ENCODE measurements at regions not wholly inside any gene's neighbourhood (a gene's known extent, or its start where the extent isn't known, plus 50 kb on each side); places are given as distances from the start of the nearest gene placed in this dataset.

DNA sequence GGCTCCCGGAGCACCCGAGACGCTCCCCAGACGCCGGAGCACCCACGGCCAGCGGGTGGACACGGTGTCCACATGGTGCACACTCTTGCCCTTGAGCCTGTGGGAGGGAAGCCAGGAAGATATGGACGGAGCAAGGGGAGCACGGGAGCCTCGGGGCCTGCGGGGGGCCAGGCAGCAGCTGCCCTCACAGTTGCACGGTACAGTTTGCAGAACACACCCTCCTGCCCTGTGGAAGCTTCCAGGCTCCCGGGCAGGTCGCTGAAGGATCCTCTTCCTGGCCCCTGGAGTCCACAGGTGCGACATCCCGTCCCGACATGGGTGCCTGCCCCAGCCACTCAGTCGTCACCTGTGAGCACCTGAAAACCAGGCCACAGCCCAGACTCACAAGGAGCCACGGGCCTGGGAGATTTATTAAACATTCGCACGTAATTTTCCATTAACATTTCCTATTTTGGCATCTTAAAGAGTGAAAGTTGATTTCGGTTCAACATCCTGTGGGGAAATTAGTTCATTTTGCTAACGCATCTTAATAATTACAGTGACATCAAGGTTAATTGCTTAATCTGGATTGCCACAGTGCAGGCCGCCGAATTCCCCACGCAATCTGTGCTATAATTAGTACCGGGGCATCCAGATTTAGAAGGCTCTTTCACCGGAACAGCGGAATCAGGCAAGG lies 253.3 kb downstream of the BRD1 start:
- no peaks in the 10 kb centered on the region for H3K27me3 ChIP-seq (ENCODE audit: insufficient read depth, poor library complexity, severe bottlenecking)
- TF ChIP-seq, protein P1, sequence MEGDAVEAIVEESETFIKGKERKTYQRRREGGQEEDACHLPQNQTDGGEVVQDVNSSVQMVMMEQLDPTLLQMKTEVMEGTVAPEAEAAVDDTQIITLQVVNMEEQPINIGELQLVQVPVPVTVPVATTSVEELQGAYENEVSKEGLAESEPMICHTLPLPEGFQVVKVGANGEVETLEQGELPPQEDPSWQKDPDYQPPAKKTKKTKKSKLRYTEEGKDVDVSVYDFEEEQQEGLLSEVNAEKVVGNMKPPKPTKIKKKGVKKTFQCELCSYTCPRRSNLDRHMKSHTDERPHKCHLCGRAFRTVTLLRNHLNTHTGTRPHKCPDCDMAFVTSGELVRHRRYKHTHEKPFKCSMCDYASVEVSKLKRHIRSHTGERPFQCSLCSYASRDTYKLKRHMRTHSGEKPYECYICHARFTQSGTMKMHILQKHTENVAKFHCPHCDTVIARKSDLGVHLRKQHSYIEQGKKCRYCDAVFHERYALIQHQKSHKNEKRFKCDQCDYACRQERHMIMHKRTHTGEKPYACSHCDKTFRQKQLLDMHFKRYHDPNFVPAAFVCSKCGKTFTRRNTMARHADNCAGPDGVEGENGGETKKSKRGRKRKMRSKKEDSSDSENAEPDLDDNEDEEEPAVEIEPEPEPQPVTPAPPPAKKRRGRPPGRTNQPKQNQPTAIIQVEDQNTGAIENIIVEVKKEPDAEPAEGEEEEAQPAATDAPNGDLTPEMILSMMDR (IDR thresholded peaks at IDR 0.05; ENCODE audit: poor library complexity, severe bottlenecking) = no peak
- no peaks in the 10 kb centered on the region for H3K9me3 ChIP-seq (ENCODE audit: severe bottlenecking)
- ATAC-seq (ENCODE audit: low read depth) (no peak), DNase-seq (ENCODE audit: low spot score) (no peak)
- H3K4me1 ChIP-seq (ENCODE audit: insufficient read depth, poor library complexity, severe bottlenecking) = no peaks in the 10 kb centered on the region
- no peak overlapping the region for H3K27ac ChIP-seq (ENCODE audit: poor library complexity, severe bottlenecking)
- no peak overlapping the region for H3K4me3 ChIP-seq (ENCODE audit: severe bottlenecking)
- H3K36me3 ChIP-seq (ENCODE audit: low read depth) = no peaks in the 10 kb centered on the region

DNA sequence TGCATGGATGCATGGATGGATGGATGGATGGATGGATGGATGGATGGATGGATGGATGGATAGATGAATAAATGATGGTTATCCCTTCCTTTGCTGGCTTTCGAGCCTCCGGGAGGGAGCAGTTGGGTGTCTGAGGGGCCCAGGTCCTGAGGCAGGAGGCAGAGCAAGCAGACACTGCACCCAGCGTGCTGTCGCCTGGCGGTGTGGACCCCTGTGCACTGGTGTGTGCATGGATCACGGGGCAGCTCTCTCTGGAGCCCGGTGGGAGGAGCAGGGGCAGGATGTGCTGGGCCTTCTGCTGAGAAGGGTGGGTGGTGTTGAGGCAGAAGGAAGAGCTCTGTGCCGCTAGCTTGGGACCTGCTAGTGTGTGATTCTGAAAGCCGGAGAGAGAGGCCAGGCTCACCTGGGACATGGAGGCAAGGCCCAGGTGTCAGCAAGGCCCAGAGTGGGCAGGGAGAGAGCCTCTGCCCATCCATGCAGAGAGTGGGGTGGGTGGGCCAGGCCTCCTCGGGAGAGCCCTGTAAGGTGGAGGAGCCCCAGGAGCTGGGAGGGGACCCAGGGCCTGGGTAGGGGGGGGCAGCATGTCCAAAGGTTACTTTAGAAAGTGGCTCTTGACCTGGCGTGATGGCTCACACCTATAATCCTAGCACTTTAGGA lies 254.4 kb downstream of the BRD1 start:
- no peak for ATAC-seq (ENCODE audit: low read depth)

DNA sequence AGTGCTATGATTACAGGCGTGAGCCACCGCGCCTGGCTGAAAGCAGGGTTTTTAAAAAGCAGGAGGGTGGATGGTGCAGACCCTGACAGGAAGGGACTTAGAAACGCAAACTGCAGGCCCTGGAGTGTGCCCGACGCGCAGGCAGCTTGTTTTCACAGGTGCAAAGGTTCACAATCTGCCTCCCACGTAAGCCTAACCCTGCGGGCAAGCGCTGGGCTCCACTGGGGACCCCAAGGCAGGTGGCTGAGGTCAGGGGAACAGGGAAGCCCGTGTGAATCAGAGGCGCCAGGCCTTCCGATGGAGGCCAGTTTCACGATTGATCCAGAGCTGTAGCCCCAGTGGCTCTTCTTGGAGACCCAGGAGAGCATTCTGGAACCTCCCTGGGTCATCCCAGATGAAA lies 256.3 kb downstream of the BRD1 start:
- ATAC-seq (ENCODE audit: low read depth) = no peak
- Histone ChIP-seq H3K36me3 (ENCODE audit: low read depth) (no peaks in the 10 kb centered on the region), H3K4me1 (ENCODE audit: insufficient read depth, poor library complexity, severe bottlenecking) (no peaks in the 10 kb centered on the region), H3K27me3 (ENCODE audit: insufficient read depth, poor library complexity, severe bottlenecking) (no peaks in the 10 kb centered on the region), H3K4me3 (ENCODE audit: severe bottlenecking) (no peak overlapping the region), H3K9me3 (ENCODE audit: severe bottlenecking) (no peaks in the 10 kb centered on the region), H3K27ac (ENCODE audit: poor library complexity, severe bottlenecking) (no peak overlapping the region)
- no peak for DNase-seq (ENCODE audit: low spot score)
- TF ChIP-seq, protein P1 (IDR thresholded peaks at IDR 0.05; ENCODE audit: poor library complexity, severe bottlenecking) = no peak

More for the DNA sequence above, 254.4 kb downstream of the BRD1 start:
- no peak for DNase-seq (ENCODE audit: low spot score)
- TF ChIP-seq, protein P1 (IDR thresholded peaks at IDR 0.05; ENCODE audit: poor library complexity, severe bottlenecking) = no peak
- Histone ChIP-seq H3K9me3 (ENCODE audit: severe bottlenecking) (no peaks in the 10 kb centered on the region), H3K36me3 (ENCODE audit: low read depth) (no peaks in the 10 kb centered on the region), H3K4me3 (ENCODE audit: severe bottlenecking) (no peak overlapping the region), H3K27me3 (ENCODE audit: insufficient read depth, poor library complexity, severe bottlenecking) (no peaks in the 10 kb centered on the region), H3K4me1 (ENCODE audit: insufficient read depth, poor library complexity, severe bottlenecking) (no peaks in the 10 kb centered on the region), H3K27ac (ENCODE audit: poor library complexity, severe bottlenecking) (no peak overlapping the region)

DNA sequence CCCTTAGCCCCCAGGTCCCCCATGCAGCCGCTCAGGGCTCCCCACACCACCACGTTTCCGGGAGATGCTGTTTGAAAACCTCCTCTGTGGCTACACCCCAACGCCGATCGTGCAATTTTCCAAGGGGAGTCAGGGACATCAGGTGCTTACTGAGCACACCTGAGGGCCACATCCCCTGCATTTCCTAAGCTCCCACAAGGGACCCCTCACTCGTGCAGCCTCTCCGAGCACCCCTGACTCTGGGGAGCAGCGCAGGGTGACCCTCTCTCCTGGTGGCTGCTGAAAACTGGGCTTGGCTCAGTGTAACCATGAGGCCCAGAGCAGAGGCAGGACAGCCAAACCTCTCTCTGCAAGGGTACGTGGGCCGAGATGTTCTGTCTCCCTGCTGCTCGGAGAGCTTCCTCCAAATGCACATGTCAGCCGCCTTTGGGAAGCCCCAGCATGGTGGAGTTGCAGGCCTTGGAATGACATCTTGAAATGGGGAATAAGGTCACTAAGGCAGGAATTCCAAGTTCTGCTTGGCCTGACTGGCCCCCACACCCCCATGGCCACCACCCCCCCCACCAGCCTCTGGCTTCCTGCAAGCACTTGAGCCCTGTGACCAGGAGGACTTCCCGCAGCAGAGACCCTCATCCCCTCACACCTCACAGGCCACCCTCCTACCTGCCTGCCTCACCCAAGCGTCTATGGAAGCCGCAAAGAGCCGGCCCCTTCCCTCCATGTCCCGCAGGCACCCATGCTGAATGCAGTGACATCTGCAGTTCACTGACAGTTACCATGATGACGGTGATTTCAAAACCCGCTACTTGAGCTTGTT lies 257.4 kb downstream of the BRD1 start:
- H3K36me3 ChIP-seq (ENCODE audit: low read depth) = no peaks in the 10 kb centered on the region
- H3K27ac ChIP-seq (ENCODE audit: poor library complexity, severe bottlenecking) = no peak overlapping the region
- no peaks in the 10 kb centered on the region for H3K27me3 ChIP-seq (ENCODE audit: insufficient read depth, poor library complexity, severe bottlenecking)
- ATAC-seq (ENCODE audit: low read depth) (no peak), DNase-seq (ENCODE audit: low spot score) (no peak)
- H3K4me1 ChIP-seq (ENCODE audit: insufficient read depth, poor library complexity, severe bottlenecking) = no peaks in the 10 kb centered on the region
- no peak overlapping the region for H3K4me3 ChIP-seq (ENCODE audit: severe bottlenecking)
- TF ChIP-seq, protein P1 (IDR thresholded peaks at IDR 0.05; ENCODE audit: poor library complexity, severe bottlenecking) = no peak
- H3K9me3 ChIP-seq (ENCODE audit: severe bottlenecking) = no peaks in the 10 kb centered on the region
